ENCODE measurements at regions not wholly inside any gene's neighbourhood (a gene's known extent, or its start where the extent isn't known, plus 50 kb on each side); places are given as distances from the start of the nearest gene placed in this dataset.

DNA sequence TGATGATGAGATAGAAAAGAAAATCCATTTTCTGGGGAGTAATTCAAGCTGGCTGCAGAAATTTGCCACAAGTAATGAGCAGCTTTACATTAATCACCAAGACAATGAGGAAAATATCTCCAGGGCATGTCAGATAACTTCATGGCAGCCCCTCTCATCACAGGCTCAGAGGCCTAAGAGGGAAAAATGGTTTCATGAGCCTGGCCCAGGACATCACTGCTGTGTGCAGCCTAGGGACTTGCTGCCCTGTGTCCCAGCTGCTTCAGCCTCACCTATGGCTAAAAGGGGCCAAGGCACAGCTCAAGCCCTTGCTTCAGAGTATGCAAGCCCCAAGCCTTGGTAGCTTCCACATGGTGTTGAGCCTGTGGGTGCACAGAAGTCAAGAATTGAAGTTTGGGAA is 161.7 kb downstream of the OPA1 start:
- Histone ChIP-seq H3K4me2 (no peak overlapping the region), H3K4me1 (no peaks in the 10 kb centered on the region), H3K27ac (no peak overlapping the region), H3K9ac (no peak overlapping the region), H3K9me3 (replicated peaks in 1 of 11) (peaks cover 32 to 60% (median 46%) of the 10 kb centered on the region in 11 experiments), H3K4me3 (no peak overlapping the region), H3K36me3 (no peaks in the 10 kb centered on the region; a peak in 1 of 22 replicates), H4K20me1 (no peaks in the 10 kb centered on the region), H3K27me3 (no peaks in the 10 kb centered on the region)
- TF ChIP-seq Cebpa-rat (IDR thresholded peaks at IDR 0.05): no peak

DNA sequence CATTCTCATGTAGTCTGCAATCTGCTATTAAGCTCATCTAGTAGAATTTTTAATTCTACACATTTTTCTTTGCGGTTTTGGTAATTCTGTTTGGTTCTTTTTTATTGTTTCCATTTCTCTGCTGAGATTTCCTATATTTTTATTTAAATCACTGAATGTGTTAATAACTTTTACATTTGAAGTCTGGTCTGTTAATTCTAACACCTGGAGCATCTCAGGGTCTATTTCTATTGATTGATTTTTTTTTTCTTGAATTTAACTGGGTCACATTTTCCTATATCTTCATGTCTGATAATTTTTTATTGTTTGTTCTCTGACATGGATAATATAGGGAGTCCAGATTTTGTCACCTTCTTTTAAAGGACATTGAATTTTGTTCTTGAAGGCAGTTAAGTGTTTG is 163.5 kb downstream of the OPA1 start:
- no peaks in the 10 kb centered on the region; a peak in 1 of 22 replicates for H3K36me3 ChIP-seq
- no peaks in the 10 kb centered on the region for H3K27me3 ChIP-seq
- peaks cover 32 to 53% (median 42%) of the 10 kb centered on the region in 11 experiments for H3K9me3 ChIP-seq (replicated peaks in 1 of 11)
- no peak overlapping the region for H3K27ac ChIP-seq
- no peak overlapping the region for H3K4me2 ChIP-seq
- H3K4me3 ChIP-seq: no peak overlapping the region
- no peaks in the 10 kb centered on the region for H3K4me1 ChIP-seq
- TF ChIP-seq Cebpa-rat (IDR thresholded peaks at IDR 0.05): no peak
- no peak overlapping the region for H3K9ac ChIP-seq
- no peaks in the 10 kb centered on the region for H4K20me1 ChIP-seq

DNA sequence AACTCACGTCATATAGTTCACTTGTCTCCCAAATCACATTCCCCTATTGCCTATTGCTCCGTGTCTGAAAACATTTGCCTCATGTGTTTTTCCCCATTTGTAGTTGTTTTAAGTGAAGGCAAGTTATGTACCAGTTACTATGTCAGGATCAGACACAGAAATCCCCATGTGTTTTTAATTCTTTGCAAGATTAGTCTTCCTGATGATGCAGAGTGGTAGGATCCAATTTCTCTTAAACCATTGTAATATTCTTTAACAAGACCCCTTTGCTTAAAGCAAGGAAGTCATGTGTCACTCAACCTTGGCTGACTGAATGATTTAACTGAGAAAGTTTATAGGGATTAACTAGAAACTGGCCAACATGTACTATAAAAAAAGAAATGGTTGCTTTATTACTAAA is 164.4 kb downstream of the OPA1 start:
- Histone ChIP-seq H3K36me3 (no peaks in the 10 kb centered on the region; a peak in 1 of 22 replicates), H4K20me1 (no peaks in the 10 kb centered on the region), H3K4me3 (no peak overlapping the region), H3K27me3 (no peaks in the 10 kb centered on the region), H3K9me3 (replicated peaks in 1 of 11) (peaks cover 32 to 53% (median 42%) of the 10 kb centered on the region in 11 experiments), H3K4me2 (no peak overlapping the region), H3K4me1 (no peaks in the 10 kb centered on the region), H3K27ac (no peak overlapping the region), H3K9ac (no peak overlapping the region)
- no peak for TF ChIP-seq Cebpa-rat (IDR thresholded peaks at IDR 0.05)

DNA sequence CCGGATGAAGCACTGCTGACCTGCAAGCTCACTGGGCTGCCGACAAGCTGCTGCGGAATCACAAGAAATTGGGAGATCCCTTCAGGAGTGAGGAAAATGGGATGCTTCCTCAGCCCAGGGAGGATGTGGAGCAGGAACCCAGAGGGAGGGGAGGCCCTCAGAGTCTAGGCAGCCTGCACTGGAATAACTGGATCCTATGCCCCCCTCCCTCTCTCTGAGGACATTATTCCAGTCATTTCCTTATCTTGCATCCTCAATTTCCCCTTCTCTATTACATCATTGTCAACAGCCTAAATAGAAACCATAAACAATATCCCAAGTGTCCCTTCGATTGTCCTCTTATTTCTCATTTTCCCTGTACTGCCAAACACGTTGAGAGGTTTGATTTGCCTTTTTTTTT is 169.0 kb downstream of the OPA1 start:
- H4K20me1 ChIP-seq: no peaks in the 10 kb centered on the region
- no peak overlapping the region for H3K4me3 ChIP-seq
- no peak overlapping the region for H3K27ac ChIP-seq
- no peaks in the 10 kb centered on the region for H3K4me1 ChIP-seq
- TF ChIP-seq Cebpa-rat (IDR thresholded peaks at IDR 0.05): no peak
- H3K9me3 ChIP-seq (replicated peaks in 1 of 11): peaks cover 16 to 25% (median 21%) of the 10 kb centered on the region in 11 experiments
- H3K36me3 ChIP-seq: no peaks in the 10 kb centered on the region; a peak in 1 of 22 replicates
- no peaks in the 10 kb centered on the region for H3K27me3 ChIP-seq
- no peak overlapping the region for H3K9ac ChIP-seq
- H3K4me2 ChIP-seq: no peak overlapping the region

DNA sequence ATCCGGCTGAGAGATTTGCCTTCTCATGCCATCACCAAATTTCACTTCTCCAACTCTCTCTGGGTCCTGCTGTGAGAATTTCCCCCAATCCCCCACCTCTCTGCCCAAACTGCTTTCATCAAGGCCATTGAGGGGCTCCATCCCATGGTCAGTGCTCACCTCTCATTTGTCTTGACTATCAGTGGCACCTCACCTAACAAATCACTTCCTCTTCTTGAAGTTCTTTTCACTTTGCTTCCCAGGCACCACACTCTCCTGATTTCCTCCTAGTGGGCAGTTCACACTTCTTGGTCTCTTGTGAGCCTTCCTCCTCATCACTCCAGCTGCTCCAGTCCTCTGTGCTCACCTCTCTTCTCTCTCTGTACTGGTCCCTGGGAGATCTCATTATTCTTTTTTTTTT is 169.6 kb downstream of the OPA1 start:
- TF ChIP-seq Cebpa-rat (IDR thresholded peaks at IDR 0.05): no peak
- H3K27me3 ChIP-seq: no peaks in the 10 kb centered on the region

DNA sequence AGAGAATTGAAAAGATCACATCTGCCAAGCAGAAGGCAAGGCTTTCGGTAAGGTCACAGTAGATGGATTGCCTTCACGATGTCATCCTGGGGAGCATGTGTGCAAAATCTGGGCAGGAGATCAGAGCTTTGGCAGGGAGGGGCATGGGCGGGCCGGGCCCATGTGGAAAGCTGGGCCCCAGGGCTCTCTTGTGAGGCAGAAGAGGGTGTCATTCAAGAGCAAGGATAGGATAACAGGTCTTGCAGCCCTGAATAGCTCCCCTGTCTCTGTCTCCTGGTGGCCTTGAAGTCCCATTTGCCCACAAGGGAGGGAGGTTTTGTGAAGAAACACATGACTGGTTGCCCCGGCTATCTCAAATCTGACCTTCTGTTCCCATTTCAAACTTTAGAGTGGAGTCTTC is 172.0 kb downstream of the OPA1 start:
- TF ChIP-seq Cebpa-rat (IDR thresholded peaks at IDR 0.05): no peak
- Histone ChIP-seq H3K4me3 (no peak overlapping the region), H3K27ac (no peak overlapping the region), H3K4me1 (no peaks in the 10 kb centered on the region), H3K9me3 (replicated peaks in 1 of 11) (peaks cover 0 to 4% (median 0%) of the 10 kb centered on the region in 11 experiments; a peak in 2 of 22 replicates), H3K27me3 (no peaks in the 10 kb centered on the region), H3K9ac (no peak overlapping the region), H4K20me1 (no peaks in the 10 kb centered on the region), H3K4me2 (no peak overlapping the region), H3K36me3 (no peaks in the 10 kb centered on the region)

More for the DNA sequence above, 169.6 kb downstream of the OPA1 start:
- H3K4me2 ChIP-seq: no peak overlapping the region
- no peaks in the 10 kb centered on the region for H3K4me1 ChIP-seq
- peaks cover 9 to 18% (median 14%) of the 10 kb centered on the region in 11 experiments; a peak in 19 of 22 replicates for H3K9me3 ChIP-seq (replicated peaks in 1 of 11)
- H3K36me3 ChIP-seq: no peaks in the 10 kb centered on the region
- no peaks in the 10 kb centered on the region for H4K20me1 ChIP-seq
- H3K9ac ChIP-seq: no peak overlapping the region
- H3K4me3 ChIP-seq: no peak overlapping the region
- no peak overlapping the region for H3K27ac ChIP-seq

DNA sequence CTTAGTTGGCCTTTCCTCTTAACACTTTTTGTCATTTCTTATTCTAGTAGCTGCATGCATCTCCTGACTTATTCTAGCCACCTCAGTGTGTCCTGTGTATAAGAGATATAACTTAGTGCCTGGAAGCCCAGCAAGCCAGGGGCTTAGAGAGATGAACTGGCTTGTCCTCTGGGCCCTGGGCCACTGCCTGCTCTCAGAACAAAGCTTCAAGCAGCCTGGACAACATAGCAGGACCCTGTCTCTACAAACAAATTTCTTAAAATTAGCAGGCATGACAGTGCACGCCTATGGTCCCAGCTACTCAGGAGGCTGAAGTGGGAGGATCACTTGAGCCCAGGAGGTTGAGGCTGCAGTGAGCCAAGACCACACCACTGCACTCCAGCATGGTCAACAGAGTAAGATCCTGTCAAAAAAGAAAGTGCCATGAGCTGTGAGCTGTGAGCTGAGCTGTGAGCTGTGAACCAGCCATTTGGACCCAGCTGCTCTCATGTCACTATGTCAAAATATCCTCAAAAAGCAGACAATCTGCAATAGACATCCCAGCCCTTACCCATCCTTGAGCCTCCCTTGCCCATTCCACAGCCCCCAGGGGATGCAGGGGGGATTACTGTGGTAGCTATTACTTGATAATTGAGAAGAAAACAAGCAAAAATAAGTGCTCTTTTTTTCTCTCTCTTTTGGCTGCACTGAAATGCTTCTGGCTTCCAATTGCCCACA is 174.5 kb downstream of the OPA1 start:
- H3K9me3 ChIP-seq (replicated peaks in 1 of 11): peaks cover 0 to 12% (median 5%) of the 10 kb centered on the region in 11 experiments; a peak in 9 of 22 replicates
- H3K4me2 ChIP-seq: no peak overlapping the region
- TF ChIP-seq Cebpa-rat (IDR thresholded peaks at IDR 0.05): no peak
- no peak overlapping the region for H3K27ac ChIP-seq
- no peaks in the 10 kb centered on the region for H3K36me3 ChIP-seq
- no peak overlapping the region for H3K9ac ChIP-seq
- no peaks in the 10 kb centered on the region for H4K20me1 ChIP-seq
- no peaks in the 10 kb centered on the region for H3K27me3 ChIP-seq
- no peaks in the 10 kb centered on the region for H3K4me1 ChIP-seq
- H3K4me3 ChIP-seq: no peak overlapping the region

DNA sequence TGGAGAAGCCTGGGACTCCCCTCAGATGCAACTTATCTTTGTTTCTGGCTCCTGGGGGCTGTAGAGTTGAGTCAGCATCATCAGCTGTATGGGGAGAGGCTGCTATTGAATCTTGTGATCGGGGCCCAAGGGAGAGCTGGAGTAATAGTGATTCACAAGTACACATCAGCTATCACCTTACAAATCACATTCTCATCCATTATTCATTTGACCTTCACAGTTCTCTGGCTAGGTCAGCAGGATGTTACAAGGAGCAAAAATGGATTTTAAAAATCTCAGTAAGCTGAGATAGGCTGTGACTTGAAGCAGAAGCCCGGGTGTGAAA is 175.0 kb downstream of the OPA1 start:
- no peak for TF ChIP-seq Cebpa-rat (IDR thresholded peaks at IDR 0.05)
- peaks cover 0 to 12% (median 5%) of the 10 kb centered on the region in 11 experiments; a peak in 9 of 22 replicates for H3K9me3 ChIP-seq (replicated peaks in 1 of 11)
- no peaks in the 10 kb centered on the region for H3K4me1 ChIP-seq
- no peaks in the 10 kb centered on the region for H3K36me3 ChIP-seq
- no peaks in the 10 kb centered on the region for H4K20me1 ChIP-seq
- H3K9ac ChIP-seq: no peak overlapping the region
- H3K27me3 ChIP-seq: no peaks in the 10 kb centered on the region
- H3K4me2 ChIP-seq: no peak overlapping the region
- H3K4me3 ChIP-seq: no peak overlapping the region
- no peak overlapping the region for H3K27ac ChIP-seq

DNA sequence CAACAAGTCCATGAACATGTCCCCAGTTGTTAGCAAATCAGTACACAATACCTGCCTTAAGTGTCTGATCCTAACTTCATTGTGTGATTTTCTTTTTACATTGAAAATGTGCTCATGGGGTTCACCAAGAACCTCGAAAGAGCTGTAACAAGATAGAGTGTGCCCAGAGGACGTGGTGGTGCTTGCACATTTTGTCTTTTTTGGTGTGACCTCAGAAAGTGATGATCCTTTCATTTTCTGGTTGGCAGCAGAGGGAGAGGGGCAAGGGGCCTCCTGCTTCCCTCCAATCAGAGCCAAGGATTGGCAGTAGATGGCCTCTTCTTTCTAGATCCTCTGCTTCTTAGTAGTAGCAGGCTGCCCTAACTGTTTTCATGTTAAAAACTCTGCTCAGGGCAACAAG is 176.4 kb downstream of the OPA1 start:
- Histone ChIP-seq H3K9me3 (replicated peaks in 1 of 11) (peaks cover 0 to 12% (median 5%) of the 10 kb centered on the region in 11 experiments; a peak in 9 of 22 replicates), H4K20me1 (no peaks in the 10 kb centered on the region), H3K36me3 (no peaks in the 10 kb centered on the region), H3K9ac (no peak overlapping the region), H3K27ac (no peak overlapping the region), H3K27me3 (no peaks in the 10 kb centered on the region), H3K4me2 (no peak overlapping the region), H3K4me1 (no peaks in the 10 kb centered on the region), H3K4me3 (no peak overlapping the region)
- no peak for TF ChIP-seq Cebpa-rat (IDR thresholded peaks at IDR 0.05)

DNA sequence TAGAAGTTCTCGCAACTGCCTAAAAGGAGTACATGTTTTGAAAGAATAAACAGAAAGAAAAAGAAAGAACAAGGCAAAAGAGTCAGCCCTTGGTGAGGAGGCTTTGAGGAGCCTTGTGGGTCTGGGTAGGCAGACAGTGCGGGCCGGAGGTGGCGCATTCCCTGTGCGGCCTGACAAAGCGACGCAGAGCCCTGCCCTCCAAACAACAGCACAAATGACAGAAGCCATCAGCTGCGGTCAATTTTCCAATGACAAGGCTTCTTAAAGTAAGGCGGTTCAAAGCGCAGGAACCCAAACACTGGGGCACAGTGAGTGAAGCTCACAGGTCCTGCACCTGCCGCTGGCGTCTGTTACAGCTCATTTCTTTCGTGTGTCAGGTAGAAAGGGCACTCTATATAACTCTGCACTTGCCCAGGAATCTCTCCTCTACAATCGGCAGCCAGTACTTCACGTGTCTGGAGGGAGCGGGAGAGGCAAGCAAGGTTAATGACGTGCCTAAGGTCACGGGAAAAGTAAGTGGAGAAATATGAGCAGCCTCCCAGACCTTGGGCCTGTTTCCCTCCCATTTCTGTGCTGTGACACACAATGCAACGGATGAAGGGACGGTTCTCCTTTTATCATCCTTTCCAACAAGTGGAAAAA is 178.1 kb downstream of the OPA1 start:
- Histone ChIP-seq H3K9ac (no peak overlapping the region), H3K4me2 (no peak overlapping the region), H3K36me3 (no peaks in the 10 kb centered on the region), H3K4me3 (no peak overlapping the region), H3K9me3 (replicated peaks in 1 of 11) (peaks cover 0 to 12% (median 5%) of the 10 kb centered on the region in 11 experiments; a peak in 9 of 22 replicates), H3K4me1 (no peaks in the 10 kb centered on the region), H3K27ac (no peak overlapping the region), H3K27me3 (no peaks in the 10 kb centered on the region), H4K20me1 (no peaks in the 10 kb centered on the region)
- TF ChIP-seq Cebpa-rat (IDR thresholded peaks at IDR 0.05): no peak

Measured in BLaER1 treated with 17β-estradiol and CSF1 and Interleukin-3, amounts not matched to agents 10 nM and 100 nM (cell line).